ENCODE measurements at regions not wholly inside any gene's neighbourhood (a gene's known extent, or its start where the extent isn't known, plus 50 kb on each side); places are given as distances from the start of the nearest gene placed in this dataset.

DNA sequence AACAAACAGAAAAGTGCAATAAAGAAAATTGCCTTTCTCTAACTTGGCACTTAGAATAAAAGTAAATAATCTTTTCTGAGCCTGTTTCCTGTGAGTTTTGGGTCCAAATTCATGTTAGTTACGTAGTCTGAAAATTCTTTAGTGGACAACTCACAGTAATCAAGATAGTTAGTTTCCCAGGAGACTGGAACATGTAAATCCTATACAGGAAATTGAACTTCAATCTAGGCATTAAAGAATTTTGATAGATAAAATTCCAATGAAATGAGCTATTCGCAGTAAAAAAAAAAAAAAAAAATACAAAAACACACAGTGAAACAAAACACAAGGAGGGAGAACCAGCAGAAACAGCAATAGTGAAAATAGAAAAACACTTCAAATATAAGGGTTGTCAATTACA is 83.8 kb upstream of the REG3G start:
- Histone ChIP-seq H3K4me3 (ENCODE audit: low read depth, low read length) (no peak overlapping the region), H3K4me1 (no peaks in the 10 kb centered on the region), H3K36me3 (ENCODE audit: control insufficient read depth, insufficient read depth, low read length) (no peaks in the 10 kb centered on the region), H3K9me3 (0 out of 2 replicates have a peak, but pooled peaks cover 6% of the 10 kb centered on the region), H3K27me3 (replicated peaks; ENCODE audit: control insufficient read depth, insufficient read depth, low read length) (no peaks in the 10 kb centered on the region)
- H3K27me3 Mint-ChIP-seq (ENCODE audit: insufficient read depth, unreplicated experiment) = peaks cover 5% of the 10 kb centered on the region
- no peak overlapping the region for H3K27ac Mint-ChIP-seq (ENCODE audit: unreplicated experiment)
- no peak for DNase-seq
- no peaks in the 10 kb centered on the region for H3K4me1 Mint-ChIP-seq (ENCODE audit: low read depth, unreplicated experiment)
- TF ChIP-seq, protein P1, sequence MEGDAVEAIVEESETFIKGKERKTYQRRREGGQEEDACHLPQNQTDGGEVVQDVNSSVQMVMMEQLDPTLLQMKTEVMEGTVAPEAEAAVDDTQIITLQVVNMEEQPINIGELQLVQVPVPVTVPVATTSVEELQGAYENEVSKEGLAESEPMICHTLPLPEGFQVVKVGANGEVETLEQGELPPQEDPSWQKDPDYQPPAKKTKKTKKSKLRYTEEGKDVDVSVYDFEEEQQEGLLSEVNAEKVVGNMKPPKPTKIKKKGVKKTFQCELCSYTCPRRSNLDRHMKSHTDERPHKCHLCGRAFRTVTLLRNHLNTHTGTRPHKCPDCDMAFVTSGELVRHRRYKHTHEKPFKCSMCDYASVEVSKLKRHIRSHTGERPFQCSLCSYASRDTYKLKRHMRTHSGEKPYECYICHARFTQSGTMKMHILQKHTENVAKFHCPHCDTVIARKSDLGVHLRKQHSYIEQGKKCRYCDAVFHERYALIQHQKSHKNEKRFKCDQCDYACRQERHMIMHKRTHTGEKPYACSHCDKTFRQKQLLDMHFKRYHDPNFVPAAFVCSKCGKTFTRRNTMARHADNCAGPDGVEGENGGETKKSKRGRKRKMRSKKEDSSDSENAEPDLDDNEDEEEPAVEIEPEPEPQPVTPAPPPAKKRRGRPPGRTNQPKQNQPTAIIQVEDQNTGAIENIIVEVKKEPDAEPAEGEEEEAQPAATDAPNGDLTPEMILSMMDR (IDR thresholded peaks at IDR 0.05; ENCODE audit: insufficient read depth in 1 of 2, low read depth in 1 of 2, low read length in 1 of 2, severe bottlenecking in 1 of 2, unreplicated experiment in 1 of 2) = no peak
- H3K36me3 Mint-ChIP-seq (ENCODE audit: insufficient read depth, unreplicated experiment) = no peaks in the 10 kb centered on the region
- intact Hi-C loops (cut with micrococcal nuclease; ENCODE audit: unreplicated experiment) = no loop called here
- POLR2A ChIA-PET = no interaction called here
- BruUV-seq (replicated peaks) = no TSS peak
- no peak overlapping the region for H3K4me3 Mint-ChIP-seq (ENCODE audit: unreplicated experiment)
- H3K9me3 Mint-ChIP-seq (ENCODE audit: unreplicated experiment) = no peaks in the 10 kb centered on the region
- CTCF ChIA-PET = no interaction called here

DNA sequence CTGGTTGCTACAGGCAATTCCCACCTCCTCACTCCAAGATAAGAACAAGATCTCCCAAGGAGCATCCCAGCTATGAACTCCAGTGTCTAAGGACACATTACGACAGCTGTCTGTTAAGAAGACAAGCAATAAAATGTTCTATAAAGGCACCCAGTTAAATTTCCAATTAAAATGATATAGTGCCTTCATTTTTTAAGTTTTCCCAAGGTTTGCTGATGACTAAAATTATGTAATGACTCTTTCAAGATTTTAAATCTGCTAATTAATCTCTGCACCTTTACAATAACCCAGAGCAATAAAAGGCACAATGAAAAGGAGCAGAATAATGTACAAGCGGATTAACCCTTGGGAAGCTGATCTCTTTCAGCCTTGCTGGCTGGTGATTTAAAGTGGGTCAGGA is 61.6 kb upstream of the REG3G start:
- H3K9me3 Mint-ChIP-seq (ENCODE audit: unreplicated experiment) = no peaks in the 10 kb centered on the region
- Histone ChIP-seq H3K27me3 (replicated peaks; ENCODE audit: control insufficient read depth, insufficient read depth, low read length) (no peaks in the 10 kb centered on the region), H3K4me1 (no peaks in the 10 kb centered on the region; the same call in 1 of the 2 replicates), H3K9me3 (no peaks in the 10 kb centered on the region), H3K36me3 (ENCODE audit: control insufficient read depth, insufficient read depth, low read length) (no peaks in the 10 kb centered on the region), H3K4me3 (ENCODE audit: low read depth, low read length) (no peak overlapping the region)
- TF ChIP-seq, protein P1 (IDR thresholded peaks at IDR 0.05; ENCODE audit: insufficient read depth in 1 of 2, low read depth in 1 of 2, low read length in 1 of 2, severe bottlenecking in 1 of 2, unreplicated experiment in 1 of 2) = no peak
- DNase-seq = no peak
- no peak overlapping the region for H3K27ac Mint-ChIP-seq (ENCODE audit: unreplicated experiment)
- H3K4me3 Mint-ChIP-seq (ENCODE audit: unreplicated experiment) = no peak overlapping the region
- CTCF ChIA-PET = no interaction called here
- H3K27me3 Mint-ChIP-seq (ENCODE audit: insufficient read depth, unreplicated experiment) = peaks cover 11% of the 10 kb centered on the region
- POLR2A ChIA-PET = no interaction called here
- no TSS peak for BruUV-seq (replicated peaks)
- intact Hi-C loops (cut with micrococcal nuclease; ENCODE audit: unreplicated experiment) = no loop called here
- peaks cover 7% of the 10 kb centered on the region for H3K4me1 Mint-ChIP-seq (ENCODE audit: low read depth, unreplicated experiment)
- no peaks in the 10 kb centered on the region for H3K36me3 Mint-ChIP-seq (ENCODE audit: insufficient read depth, unreplicated experiment)

DNA sequence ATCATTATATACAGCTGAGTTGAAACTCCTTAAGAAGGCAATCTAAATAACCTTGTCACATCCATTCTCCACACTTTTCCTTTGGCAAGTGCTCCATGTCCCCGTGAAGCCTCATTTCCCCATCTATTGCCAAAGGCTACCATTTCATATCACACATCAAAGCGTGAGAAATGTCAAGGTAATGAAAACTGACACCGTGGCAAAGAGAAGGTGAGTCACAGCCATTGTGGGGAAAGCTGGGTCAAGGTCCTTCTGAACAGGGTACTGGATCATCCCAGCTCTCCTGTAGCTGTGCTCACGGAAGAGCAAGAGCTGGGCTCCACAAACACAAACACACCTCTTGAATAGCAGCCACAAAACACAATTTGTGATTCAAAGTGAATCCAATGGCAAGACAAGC is 58.2 kb upstream of the REG3G start:
- Mint-ChIP-seq H3K9me3 (ENCODE audit: unreplicated experiment) (no peaks in the 10 kb centered on the region), H3K4me1 (ENCODE audit: low read depth, unreplicated experiment) (peaks cover 7% of the 10 kb centered on the region), H3K4me3 (ENCODE audit: unreplicated experiment) (no peak overlapping the region), H3K36me3 (ENCODE audit: insufficient read depth, unreplicated experiment) (no peaks in the 10 kb centered on the region), H3K27me3 (ENCODE audit: insufficient read depth, unreplicated experiment) (peaks cover 9% of the 10 kb centered on the region), H3K27ac (ENCODE audit: unreplicated experiment) (no peak overlapping the region)
- no peaks in the 10 kb centered on the region for H3K9me3 ChIP-seq
- BruUV-seq (replicated peaks) = no TSS peak
- no peaks in the 10 kb centered on the region for H3K27me3 ChIP-seq (replicated peaks; ENCODE audit: control insufficient read depth, insufficient read depth, low read length)
- TF ChIP-seq, protein P1 (IDR thresholded peaks at IDR 0.05; ENCODE audit: insufficient read depth in 1 of 2, low read depth in 1 of 2, low read length in 1 of 2, severe bottlenecking in 1 of 2, unreplicated experiment in 1 of 2) = no peak
- H3K36me3 ChIP-seq (ENCODE audit: control insufficient read depth, insufficient read depth, low read length) = no peaks in the 10 kb centered on the region
- no peaks in the 10 kb centered on the region; the same call in 1 of the 2 replicates for H3K4me1 ChIP-seq
- ChIA-PET CTCF (no interaction called here), POLR2A (no interaction called here)
- intact Hi-C loops (cut with micrococcal nuclease; ENCODE audit: unreplicated experiment) = no loop called here
- DNase-seq = no peak
- H3K4me3 ChIP-seq (ENCODE audit: low read depth, low read length) = no peak overlapping the region
